ENCODE measurements at regions not wholly inside any gene's neighbourhood (a gene's known extent, or its start where the extent isn't known, plus 50 kb on each side); places are given as distances from the start of the nearest gene placed in this dataset.

- no peak for TF ChIP-seq POLR2A (IDR thresholded peaks at IDR 0.05; ENCODE audit: low read depth, low read length)
- no peak for TF ChIP-seq POLR2AphosphoS5 (IDR thresholded peaks at IDR 0.05; ENCODE audit: low read depth, low read length)
Observed at GRCh38 chr18:79601234-79601633, 78.4 kb upstream of the CTDP1 start.

Data from GM12892 (cell line).